HG03378 (cell line): ENCODE measurements at regions not wholly inside any gene's neighbourhood (a gene's known extent, or its start where the extent isn't known, plus 50 kb on each side); places are given as distances from the start of the nearest gene placed in this dataset.
"Not testable (repeated sequence)": the region's sequence is repeated elsewhere in the genome, so short reads cannot be mapped to it uniquely, and the experiment has no call there.

Experiments
- ATAC-seq: cut with Tn5 transposase; IDR thresholded peaks from one replicate; pipeline ENCODE4 v1.9.1; 2021; ENCODE audit warnings: mild to moderate bottlenecking, moderate library complexity; ENCODE audit not compliant: unreplicated experiment

- not testable (repeated sequence) for ATAC-seq
Observed at GRCh38 chr1:144140243-144140642, 168.5 kb upstream of the FAM72C start.

- not testable (repeated sequence) for ATAC-seq
Observed at GRCh38 chr1:144105006-144105405, 133.2 kb upstream of the FAM72C start.

- ATAC-seq = not testable (repeated sequence)
Observed at GRCh38 chr1:144104000-144104677, 132.4 kb upstream of the FAM72C start.

- not testable (repeated sequence) for ATAC-seq
Observed at GRCh38 chr1:144103156-144103880, 131.5 kb upstream of the FAM72C start.

GRCh38 chr1:144102046-144102745, 130.4 kb upstream of the FAM72C start:
- not testable (repeated sequence) for ATAC-seq

GRCh38 chr1:144101397-144102045, 129.7 kb upstream of the FAM72C start:
- ATAC-seq = no peak

- not testable (repeated sequence) for ATAC-seq
Observed at GRCh38 chr1:144077167-144077841, 105.5 kb upstream of the FAM72C start.

GRCh38 chr1:144076646-144077045, 104.9 kb upstream of the FAM72C start:
- ATAC-seq = not testable (repeated sequence)

- not testable (repeated sequence) for ATAC-seq
Observed at GRCh38 chr1:144070394-144071053, 98.7 kb upstream of the FAM72C start.

GRCh38 chr1:144067042-144067441, 95.3 kb upstream of the FAM72C start:
- ATAC-seq = not testable (repeated sequence)

GRCh38 chr1:144066071-144066813, 94.5 kb upstream of the FAM72C start:
- ATAC-seq = not testable (repeated sequence)

- not testable (repeated sequence) for ATAC-seq
Observed at GRCh38 chr1:144065299-144066060, 93.7 kb upstream of the FAM72C start.

- not testable (repeated sequence) for ATAC-seq
Observed at GRCh38 chr1:144049365-144049764, 77.6 kb upstream of the FAM72C start.

GRCh38 chr1:144046645-144047044, 74.9 kb upstream of the FAM72C start:
- not testable (repeated sequence) for ATAC-seq

GRCh38 chr1:144045751-144046546, 74.2 kb upstream of the FAM72C start:
- ATAC-seq = not testable (repeated sequence)

- ATAC-seq = not testable (repeated sequence)
Observed at GRCh38 chr1:144042251-144042650, 70.5 kb upstream of the FAM72C start.

GRCh38 chr1:144040293-144040692, 68.5 kb upstream of the FAM72C start:
- ATAC-seq = not testable (repeated sequence)

GRCh38 chr1:144034045-144034444, 62.3 kb upstream of the FAM72C start:
- not testable (repeated sequence) for ATAC-seq
